H9 (cell line): ENCODE measurements at regions not wholly inside any gene's neighbourhood (a gene's known extent, or its start where the extent isn't known, plus 50 kb on each side); places are given as distances from the start of the nearest gene placed in this dataset.

Experiments used
- DNase-seq: peaks from one replicate; pipeline ENCODE4 v3.0.0-alpha.2; 2017
- H2AFZ ChIP-seq: one replicate; pipeline ENCODE4 v1.6.1; 2013; ENCODE audit warnings: mild to moderate bottlenecking, low read length, control low read depth, moderate library complexity
- H2AK5ac ChIP-seq: 2 replicates; pipeline ENCODE4 v1.6.1; 2013; ENCODE audit warnings: low read length, control low read depth, mixed read lengths; ENCODE audit not compliant: insufficient read length
- H2BK120ac ChIP-seq: one replicate; pipeline ENCODE4 v1.6.1; 2013; ENCODE audit warnings: low read depth, mild to moderate bottlenecking, low read length, control low read depth, inconsistent platforms; ENCODE audit not compliant: poor library complexity, severe bottlenecking
- H2BK12ac ChIP-seq: 2 replicates; pipeline ENCODE4 v1.6.1; 2013; ENCODE audit warnings: low read length, control low read depth, mixed read lengths, low read depth; ENCODE audit not compliant: insufficient read length
- H2BK15ac ChIP-seq: 2 replicates; pipeline ENCODE4 v1.6.1; 2013; ENCODE audit warnings: low read depth, low read length, control low read depth
- H2BK20ac ChIP-seq: one replicate; pipeline ENCODE4 v1.6.1; 2013; ENCODE audit warnings: low read depth, mild to moderate bottlenecking, low read length, control low read depth, inconsistent platforms; ENCODE audit not compliant: poor library complexity, severe bottlenecking
- H2BK5ac ChIP-seq: 2 replicates; pipeline ENCODE4 v1.6.1; 2013; ENCODE audit warnings: low read length, control low read depth, mixed read lengths; ENCODE audit not compliant: insufficient read length
- H3K14ac ChIP-seq: 2 replicates; pipeline ENCODE4 v1.6.1; 2013; ENCODE audit warnings: low read length, control low read depth; ENCODE audit not compliant: insufficient read depth
- H3K18ac ChIP-seq: 2 replicates; pipeline ENCODE4 v1.6.1; 2013; ENCODE audit warnings: low read depth, mild to moderate bottlenecking, mixed read lengths, low read length, control low read depth; ENCODE audit not compliant: insufficient read length
- H3K23ac ChIP-seq: 2 replicates; pipeline ENCODE4 v1.6.1; 2013; ENCODE audit warnings: low read length, control low read depth, mixed read lengths, low read depth; ENCODE audit not compliant: insufficient read length
- H3K23me2 ChIP-seq: 2 replicates; pipeline ENCODE4 v1.6.1; 2013; ENCODE audit warnings: low read depth, mild to moderate bottlenecking, mixed read lengths, low read length, control low read depth; ENCODE audit not compliant: insufficient read length, poor library complexity, severe bottlenecking
- H3K27ac ChIP-seq: 2 replicates; pipeline ENCODE4 v1.5.1; 2013; ENCODE audit warnings: low read length, control low read depth, mixed read lengths, low read depth; ENCODE audit not compliant: insufficient read length
- H3K27me3 ChIP-seq: 2 replicates; pipeline ENCODE4 v1.6.1; 2013; ENCODE audit warnings: low read length, control low read depth, inconsistent platforms; ENCODE audit not compliant: insufficient read depth
- H3K4ac ChIP-seq: 2 replicates; pipeline ENCODE4 v1.6.1; 2013; ENCODE audit warnings: low read depth, mild to moderate bottlenecking, control low read depth, inconsistent platforms, low read length, moderate library complexity
- H3K4me1 ChIP-seq: 2 replicates; pipeline ENCODE4 v1.6.1; 2013; ENCODE audit warnings: low read length, control low read depth, inconsistent platforms; ENCODE audit not compliant: insufficient read depth
- H3K4me2 ChIP-seq: 2 replicates; pipeline ENCODE4 v1.6.1; 2013; ENCODE audit warnings: low read length, control low read depth, mixed read lengths; ENCODE audit not compliant: insufficient read length, insufficient read depth
- H3K56ac ChIP-seq: 2 replicates; pipeline ENCODE4 v1.6.1; 2013; ENCODE audit warnings: low read depth, mild to moderate bottlenecking, mixed read lengths, low read length, control low read depth; ENCODE audit not compliant: insufficient read length
- H3K79me1 ChIP-seq: 2 replicates; pipeline ENCODE4 v1.6.1; 2013; ENCODE audit warnings: low read depth, mild to moderate bottlenecking, moderate library complexity, low read length, control low read depth, inconsistent platforms; ENCODE audit not compliant: insufficient read depth, poor library complexity, severe bottlenecking
- H3K79me2 ChIP-seq: 2 replicates; pipeline ENCODE4 v1.6.1; 2013; ENCODE audit warnings: low read length, control low read depth, inconsistent platforms; ENCODE audit not compliant: insufficient read depth
- H3K9ac ChIP-seq: 2 replicates; pipeline ENCODE4 v1.6.1; 2013; ENCODE audit warnings: low read length, control low read depth, mixed read lengths; ENCODE audit not compliant: insufficient read length; ENCODE audit errors: extremely low read depth
- H3K9me3 ChIP-seq: one replicate; pipeline ENCODE4 v1.6.1; 2013; ENCODE audit warnings: low read depth, low read length, inconsistent platforms; ENCODE audit not compliant: control insufficient read depth
- H3T11ph ChIP-seq: one replicate; pipeline ENCODE4 v1.6.1; 2013; ENCODE audit warnings: mild to moderate bottlenecking, low read length, control low read depth, inconsistent platforms
- H4K20me1 ChIP-seq: one replicate; pipeline ENCODE4 v1.6.1; 2013; ENCODE audit not compliant: control insufficient read depth, insufficient read length, insufficient read depth
- H4K5ac ChIP-seq: 2 replicates; pipeline ENCODE4 v1.6.1; 2013; ENCODE audit warnings: low read depth, mild to moderate bottlenecking, mixed read lengths, low read length, control low read depth; ENCODE audit not compliant: insufficient read length
- H4K8ac ChIP-seq: replicated peaks from 2 replicates; pipeline ENCODE4 v1.6.1; 2013; ENCODE audit warnings: low read length, control low read depth, mixed read lengths, low read depth; ENCODE audit not compliant: insufficient read length
- H4K91ac ChIP-seq: 2 replicates; pipeline ENCODE4 v1.6.1; 2013; ENCODE audit warnings: low read depth, mild to moderate bottlenecking, moderate library complexity, mixed read lengths, low read length, control low read depth; ENCODE audit not compliant: insufficient read length
- H3K27ac Mint-ChIP-seq, 3 experiments: 2 replicates in 2 of 3; 3 replicates in 1 of 3; pipeline ENCODE4 v1.8.0; 2020 to 2021; ENCODE audit warnings: mixed read lengths in 3 of 3, mild to moderate bottlenecking in 1 of 3, moderate library complexity in 1 of 3
- H3K27me3 Mint-ChIP-seq: 2 replicates; pipeline ENCODE4 v1.8.0; 2021; ENCODE audit warnings: low read depth, mild to moderate bottlenecking, moderate library complexity, mixed read lengths
- H3K36me3 Mint-ChIP-seq, 3 experiments: 2 replicates in 2 of 3; 3 replicates in 1 of 3; pipeline ENCODE4 v1.8.0; 2020 to 2021; ENCODE audit warnings: low read depth in 3 of 3, mixed read lengths in 3 of 3; ENCODE audit not compliant: insufficient read depth in 1 of 3
- H3K4me1 Mint-ChIP-seq, 2 experiments: 2 replicates each; pipeline ENCODE4 v1.8.0; 2020; ENCODE audit warnings: mixed read lengths in 2 of 2
- H3K4me3 Mint-ChIP-seq, 2 experiments: 2 replicates in 1 of 2; 3 replicates in 1 of 2; pipeline ENCODE4 v1.8.0; 2020 to 2021; ENCODE audit warnings: mild to moderate bottlenecking in 2 of 2, mixed read lengths in 2 of 2, moderate library complexity in 1 of 2
- H3K9me3 Mint-ChIP-seq, 2 experiments: 2 replicates in 1 of 2; 3 replicates in 1 of 2; pipeline ENCODE4 v1.8.0; 2020; ENCODE audit warnings: mild to moderate bottlenecking in 2 of 2, mixed read lengths in 2 of 2, moderate library complexity in 1 of 2
- CTCF ChIP-seq: fragments of 200-600 bp; sonication (generic); conservative IDR thresholded peaks from 3 replicates; pipeline ENCODE4 v1.8.0; 2021; ENCODE audit warnings: antibody characterized with exemption, mild to moderate bottlenecking
- WGBS: extraction: QIAGEN DNeasy Blood & Tissue Kit; methylation state at CpG from one replicate; pipeline ENCODE4 v1.1.7; 2013; ENCODE audit warnings: missing lambda C conversion rate, low lambda C conversion rate, mixed read lengths; ENCODE audit not compliant: insufficient read length; ENCODE audit errors: extremely low coverage; 5-methylcytosine and 5-hydroxymethylcytosine counted together

- no peak overlapping the region for H3K23ac ChIP-seq
- H2BK5ac ChIP-seq = no peak overlapping the region
- H3K9me3 ChIP-seq = no peaks in the 10 kb centered on the region
- H3K4me1 ChIP-seq = no peaks in the 10 kb centered on the region
- no peaks in the 10 kb centered on the region for H3K27me3 ChIP-seq
- Mint-ChIP-seq H3K36me3 (no peaks in the 10 kb centered on the region; a peak in 1 of 7 replicates), H3K27me3 (no peaks in the 10 kb centered on the region), H3K27ac (no peak overlapping the region), H3K4me3 (no peak overlapping the region), H3K9me3 (peaks cover 0 to 3% of the 10 kb centered on the region in 2 experiments; a peak in 1 of 5 replicates), H3K4me1 (no peaks in the 10 kb centered on the region; a peak in 1 of 4 replicates)
- no peaks in the 10 kb centered on the region for H3K79me2 ChIP-seq
- no peak for DNase-seq
- no peak overlapping the region for H3K4ac ChIP-seq
- no CpG with 5 or more reads among the region's 2 CpGs for WGBS
- no peak overlapping the region for H3K9ac ChIP-seq
- H3K23me2 ChIP-seq = no peaks in the 10 kb centered on the region
- H4K5ac ChIP-seq = no peak overlapping the region
- no peak overlapping the region for H3T11ph ChIP-seq
- H4K8ac ChIP-seq = no peak overlapping the region
- no peak overlapping the region for H2AK5ac ChIP-seq
- no peak for TF ChIP-seq CTCF
- no peak overlapping the region for H2BK120ac ChIP-seq
- no peaks in the 10 kb centered on the region for H3K79me1 ChIP-seq
- no peak overlapping the region for H2AFZ ChIP-seq
- no peak overlapping the region for H3K14ac ChIP-seq
- H3K56ac ChIP-seq = no peak overlapping the region
- no peak overlapping the region for H2BK20ac ChIP-seq
- H2BK12ac ChIP-seq = no peak overlapping the region
- no peaks in the 10 kb centered on the region for H4K20me1 ChIP-seq
- no peak overlapping the region for H3K27ac ChIP-seq
- H3K4me2 ChIP-seq = no peak overlapping the region
- H3K18ac ChIP-seq = no peak overlapping the region
- H4K91ac ChIP-seq = no peak overlapping the region
- no peak overlapping the region for H2BK15ac ChIP-seq
These were observed 141.6 kb upstream of the SPEF2 start for GRCh38 chr5:35476036-35476435.
